H1 (cell line): ENCODE measurements at regions not wholly inside any gene's neighbourhood (a gene's known extent, or its start where the extent isn't known, plus 50 kb on each side); places are given as distances from the start of the nearest gene placed in this dataset.

ENCODE experiments used
- EZH2 ChIP-seq: fragments of 200-600 bp; sonication (generic); IDR thresholded peaks from 2 replicates; pipeline ENCODE4 v1.7.1; 2012; ENCODE audit warnings: low read depth, mild to moderate bottlenecking, moderate library complexity, low read length, inconsistent platforms; ENCODE audit not compliant: severe bottlenecking
- HDAC6 ChIP-seq: IDR thresholded peaks from one replicate; pipeline ENCODE4 v1.7.1; 2012; ENCODE audit warnings: low read depth, mild to moderate bottlenecking, inconsistent platforms, low read length, moderate library complexity
- NRF1 ChIP-seq: IDR thresholded peaks from 2 replicates; pipeline ENCODE4 v1.6.1; 2011; ENCODE audit warnings: mild to moderate bottlenecking, low read depth, low read length, improper control_type of control experiment
- PHF8 ChIP-seq: fragments of 200-600 bp; sonication (generic); conservative IDR thresholded peaks from 2 replicates; pipeline ENCODE4 v1.7.1; 2012; ENCODE audit warnings: low read depth, mild to moderate bottlenecking, inconsistent platforms, low read length, moderate library complexity
- POLR2AphosphoS5 ChIP-seq: IDR thresholded peaks from 2 replicates; pipeline ENCODE4 v1.6.1; 2011; ENCODE audit warnings: low read depth, low read length
- RAD21 ChIP-seq, 2 experiments: IDR thresholded peaks in 1 of 2; conservative IDR thresholded peaks in 1 of 2; 2 replicates each; pipeline ENCODE4 v1.6.1; 2011; ENCODE audit warnings: low read depth in 2 of 2, low read length in 2 of 2, improper control_type of control experiment in 1 of 2, inconsistent platforms in 1 of 2, mild to moderate bottlenecking in 1 of 2, moderate library complexity in 1 of 2
- RXRA ChIP-seq: IDR thresholded peaks from 2 replicates; pipeline ENCODE4 v1.6.1; 2011; ENCODE audit warnings: low read depth, mild to moderate bottlenecking, low read length, moderate library complexity; ENCODE audit not compliant: insufficient read depth
- TAF1 ChIP-seq: IDR thresholded peaks from 2 replicates; pipeline ENCODE4 v1.6.1; 2011; ENCODE audit warnings: mild to moderate bottlenecking, low read depth, low read length
- TAF7 ChIP-seq: optimal IDR thresholded peaks from 2 replicates; pipeline ENCODE3; 2011; ENCODE audit warnings: low read depth, mild to moderate bottlenecking, inconsistent platforms, low read length, moderate library complexity, borderline replicate concordance
- TCF12 ChIP-seq: IDR thresholded peaks from 2 replicates; pipeline ENCODE4 v1.6.1; 2011; ENCODE audit warnings: low read depth, mild to moderate bottlenecking, low read length
- TF ChIP-seq, protein P1 (sequence below): fragments of 300-600 bp; sonication (generic); IDR thresholded peaks from 2 replicates; pipeline ENCODE4 v1.7.1; 2012; ENCODE audit warnings: low read length, moderate library complexity, mild to moderate bottlenecking, inconsistent platforms; ENCODE audit not compliant: insufficient replicate concordance
- TF ChIP-seq, protein P2 (sequence below): IDR thresholded peaks from 2 replicates; pipeline ENCODE4 v1.6.1; 2011; ENCODE audit warnings: low read depth, mild to moderate bottlenecking, low read length; ENCODE audit not compliant: insufficient read depth

DNA sequence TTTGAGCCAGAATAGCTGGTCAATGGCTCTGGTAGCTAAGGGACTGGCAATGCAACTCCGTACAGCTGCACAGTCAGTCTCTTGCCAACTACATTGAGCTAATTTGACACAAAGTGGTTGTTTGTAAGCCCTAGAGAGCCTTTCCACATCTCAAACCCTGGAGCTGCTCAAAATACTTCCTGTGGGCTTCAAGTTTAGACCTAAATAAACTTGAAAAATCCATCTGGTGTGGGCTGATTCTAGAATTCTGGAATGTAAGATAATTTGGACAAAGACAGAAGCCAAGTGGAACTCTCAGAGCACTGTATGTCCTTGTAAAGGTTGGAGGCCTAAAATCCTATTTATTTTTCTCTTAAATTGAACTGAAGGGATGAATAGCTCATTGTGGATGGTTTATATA lies 380.8 kb downstream of the SPRY1 start (continued):
- TF ChIP-seq, protein P1, sequence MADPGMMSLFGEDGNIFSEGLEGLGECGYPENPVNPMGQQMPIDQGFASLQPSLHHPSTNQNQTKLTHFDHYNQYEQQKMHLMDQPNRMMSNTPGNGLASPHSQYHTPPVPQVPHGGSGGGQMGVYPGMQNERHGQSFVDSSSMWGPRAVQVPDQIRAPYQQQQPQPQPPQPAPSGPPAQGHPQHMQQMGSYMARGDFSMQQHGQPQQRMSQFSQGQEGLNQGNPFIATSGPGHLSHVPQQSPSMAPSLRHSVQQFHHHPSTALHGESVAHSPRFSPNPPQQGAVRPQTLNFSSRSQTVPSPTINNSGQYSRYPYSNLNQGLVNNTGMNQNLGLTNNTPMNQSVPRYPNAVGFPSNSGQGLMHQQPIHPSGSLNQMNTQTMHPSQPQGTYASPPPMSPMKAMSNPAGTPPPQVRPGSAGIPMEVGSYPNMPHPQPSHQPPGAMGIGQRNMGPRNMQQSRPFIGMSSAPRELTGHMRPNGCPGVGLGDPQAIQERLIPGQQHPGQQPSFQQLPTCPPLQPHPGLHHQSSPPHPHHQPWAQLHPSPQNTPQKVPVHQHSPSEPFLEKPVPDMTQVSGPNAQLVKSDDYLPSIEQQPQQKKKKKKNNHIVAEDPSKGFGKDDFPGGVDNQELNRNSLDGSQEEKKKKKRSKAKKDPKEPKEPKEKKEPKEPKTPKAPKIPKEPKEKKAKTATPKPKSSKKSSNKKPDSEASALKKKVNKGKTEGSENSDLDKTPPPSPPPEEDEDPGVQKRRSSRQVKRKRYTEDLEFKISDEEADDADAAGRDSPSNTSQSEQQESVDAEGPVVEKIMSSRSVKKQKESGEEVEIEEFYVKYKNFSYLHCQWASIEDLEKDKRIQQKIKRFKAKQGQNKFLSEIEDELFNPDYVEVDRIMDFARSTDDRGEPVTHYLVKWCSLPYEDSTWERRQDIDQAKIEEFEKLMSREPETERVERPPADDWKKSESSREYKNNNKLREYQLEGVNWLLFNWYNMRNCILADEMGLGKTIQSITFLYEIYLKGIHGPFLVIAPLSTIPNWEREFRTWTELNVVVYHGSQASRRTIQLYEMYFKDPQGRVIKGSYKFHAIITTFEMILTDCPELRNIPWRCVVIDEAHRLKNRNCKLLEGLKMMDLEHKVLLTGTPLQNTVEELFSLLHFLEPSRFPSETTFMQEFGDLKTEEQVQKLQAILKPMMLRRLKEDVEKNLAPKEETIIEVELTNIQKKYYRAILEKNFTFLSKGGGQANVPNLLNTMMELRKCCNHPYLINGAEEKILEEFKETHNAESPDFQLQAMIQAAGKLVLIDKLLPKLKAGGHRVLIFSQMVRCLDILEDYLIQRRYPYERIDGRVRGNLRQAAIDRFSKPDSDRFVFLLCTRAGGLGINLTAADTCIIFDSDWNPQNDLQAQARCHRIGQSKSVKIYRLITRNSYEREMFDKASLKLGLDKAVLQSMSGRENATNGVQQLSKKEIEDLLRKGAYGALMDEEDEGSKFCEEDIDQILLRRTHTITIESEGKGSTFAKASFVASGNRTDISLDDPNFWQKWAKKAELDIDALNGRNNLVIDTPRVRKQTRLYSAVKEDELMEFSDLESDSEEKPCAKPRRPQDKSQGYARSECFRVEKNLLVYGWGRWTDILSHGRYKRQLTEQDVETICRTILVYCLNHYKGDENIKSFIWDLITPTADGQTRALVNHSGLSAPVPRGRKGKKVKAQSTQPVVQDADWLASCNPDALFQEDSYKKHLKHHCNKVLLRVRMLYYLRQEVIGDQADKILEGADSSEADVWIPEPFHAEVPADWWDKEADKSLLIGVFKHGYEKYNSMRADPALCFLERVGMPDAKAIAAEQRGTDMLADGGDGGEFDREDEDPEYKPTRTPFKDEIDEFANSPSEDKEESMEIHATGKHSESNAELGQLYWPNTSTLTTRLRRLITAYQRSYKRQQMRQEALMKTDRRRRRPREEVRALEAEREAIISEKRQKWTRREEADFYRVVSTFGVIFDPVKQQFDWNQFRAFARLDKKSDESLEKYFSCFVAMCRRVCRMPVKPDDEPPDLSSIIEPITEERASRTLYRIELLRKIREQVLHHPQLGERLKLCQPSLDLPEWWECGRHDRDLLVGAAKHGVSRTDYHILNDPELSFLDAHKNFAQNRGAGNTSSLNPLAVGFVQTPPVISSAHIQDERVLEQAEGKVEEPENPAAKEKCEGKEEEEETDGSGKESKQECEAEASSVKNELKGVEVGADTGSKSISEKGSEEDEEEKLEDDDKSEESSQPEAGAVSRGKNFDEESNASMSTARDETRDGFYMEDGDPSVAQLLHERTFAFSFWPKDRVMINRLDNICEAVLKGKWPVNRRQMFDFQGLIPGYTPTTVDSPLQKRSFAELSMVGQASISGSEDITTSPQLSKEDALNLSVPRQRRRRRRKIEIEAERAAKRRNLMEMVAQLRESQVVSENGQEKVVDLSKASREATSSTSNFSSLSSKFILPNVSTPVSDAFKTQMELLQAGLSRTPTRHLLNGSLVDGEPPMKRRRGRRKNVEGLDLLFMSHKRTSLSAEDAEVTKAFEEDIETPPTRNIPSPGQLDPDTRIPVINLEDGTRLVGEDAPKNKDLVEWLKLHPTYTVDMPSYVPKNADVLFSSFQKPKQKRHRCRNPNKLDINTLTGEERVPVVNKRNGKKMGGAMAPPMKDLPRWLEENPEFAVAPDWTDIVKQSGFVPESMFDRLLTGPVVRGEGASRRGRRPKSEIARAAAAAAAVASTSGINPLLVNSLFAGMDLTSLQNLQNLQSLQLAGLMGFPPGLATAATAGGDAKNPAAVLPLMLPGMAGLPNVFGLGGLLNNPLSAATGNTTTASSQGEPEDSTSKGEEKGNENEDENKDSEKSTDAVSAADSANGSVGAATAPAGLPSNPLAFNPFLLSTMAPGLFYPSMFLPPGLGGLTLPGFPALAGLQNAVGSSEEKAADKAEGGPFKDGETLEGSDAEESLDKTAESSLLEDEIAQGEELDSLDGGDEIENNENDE: no peak
- no peak for TF ChIP-seq NRF1
- no peak for TF ChIP-seq TAF7
- no peak for TF ChIP-seq RXRA
- TF ChIP-seq HDAC6: no peak
- no peak for TF ChIP-seq POLR2AphosphoS5
- TF ChIP-seq TCF12: no peak
- no peak for TF ChIP-seq PHF8
- TF ChIP-seq, protein P2, sequence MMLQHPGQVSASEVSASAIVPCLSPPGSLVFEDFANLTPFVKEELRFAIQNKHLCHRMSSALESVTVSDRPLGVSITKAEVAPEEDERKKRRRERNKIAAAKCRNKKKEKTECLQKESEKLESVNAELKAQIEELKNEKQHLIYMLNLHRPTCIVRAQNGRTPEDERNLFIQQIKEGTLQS: no peak
- no peak for TF ChIP-seq EZH2
- no peak for TF ChIP-seq RAD21 (IDR thresholded peaks at IDR 0.05 in 1 of 2, conservative IDR thresholded peaks at IDR 0.05 in 1 of 2; ENCODE audit: low read depth in 2 of 2, low read length in 2 of 2)
- TF ChIP-seq TAF1: no peak
